ENCODE measurements at regions not wholly inside any gene's neighbourhood (a gene's known extent, or its start where the extent isn't known, plus 50 kb on each side); places are given as distances from the start of the nearest gene placed in this dataset.

GRCh38 chr11:90744169-90744568 is 521.3 kb upstream of the CHORDC1 start:
- Mint-ChIP-seq H3K27ac (no peak overlapping the region), H3K4me3 (no peak overlapping the region), H3K9me3 (peaks cover 32% of the 10 kb centered on the region), H3K36me3 (ENCODE audit: low read depth) (peaks cover 13% of the 10 kb centered on the region), H3K4me1 (peaks cover 11% of the 10 kb centered on the region), H3K27me3 (ENCODE audit: low read depth) (no peaks in the 10 kb centered on the region)
- TF ChIP-seq CTCF (IDR thresholded peaks at IDR 0.05; ENCODE audit: unreplicated experiment in 3 of 3), result no peak

DNA sequence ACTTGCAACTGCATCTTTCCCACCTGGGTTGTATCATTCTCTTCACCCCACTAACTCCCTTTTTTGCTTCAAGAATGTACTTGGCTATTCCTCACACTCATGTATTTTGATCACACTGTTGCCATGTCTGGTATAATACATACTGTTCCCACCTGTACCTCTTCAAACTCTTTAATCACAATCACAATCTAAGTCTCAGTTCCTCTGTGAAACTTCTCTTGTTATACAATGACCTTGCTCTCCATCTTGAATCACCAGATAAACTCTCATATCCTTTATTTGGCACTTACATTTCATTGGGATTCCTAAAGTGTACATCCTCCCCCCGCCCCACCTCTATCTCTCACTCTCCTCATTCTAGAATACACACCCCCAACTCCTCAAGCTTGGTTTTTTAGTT is 516.0 kb upstream of the CHORDC1 start:
- no peak overlapping the region for H3K4me3 Mint-ChIP-seq
- H3K27ac Mint-ChIP-seq, result peak overlapping the region; percentile 11 to 46 (median 43)
- peaks cover 37% of the 10 kb centered on the region for H3K4me1 Mint-ChIP-seq
- H3K36me3 Mint-ChIP-seq (ENCODE audit: low read depth), result peaks cover 1% of the 10 kb centered on the region
- peaks cover 4% of the 10 kb centered on the region for H3K9me3 Mint-ChIP-seq
- H3K27me3 Mint-ChIP-seq (ENCODE audit: low read depth), result no peaks in the 10 kb centered on the region
- no peak for TF ChIP-seq CTCF (IDR thresholded peaks at IDR 0.05; ENCODE audit: unreplicated experiment in 3 of 3)

GRCh38 chr11:90737444-90738050 is 514.7 kb upstream of the CHORDC1 start:
- Mint-ChIP-seq H3K9me3 (no peaks in the 10 kb centered on the region), H3K27ac (peak overlapping the region; percentile 16 to 46 (median 46)), H3K36me3 (ENCODE audit: low read depth) (no peaks in the 10 kb centered on the region), H3K4me1 (peaks cover 37% of the 10 kb centered on the region), H3K4me3 (no peak overlapping the region), H3K27me3 (ENCODE audit: low read depth) (no peaks in the 10 kb centered on the region)
- no peak for TF ChIP-seq CTCF (IDR thresholded peaks at IDR 0.05; ENCODE audit: unreplicated experiment in 3 of 3)

GRCh38 chr11:90732486-90732885 is 509.6 kb upstream of the CHORDC1 start:
- no peak overlapping the region for H3K4me3 Mint-ChIP-seq
- no peak overlapping the region for H3K27ac Mint-ChIP-seq
- no peaks in the 10 kb centered on the region for H3K27me3 Mint-ChIP-seq (ENCODE audit: low read depth)
- H3K36me3 Mint-ChIP-seq (ENCODE audit: low read depth), result no peaks in the 10 kb centered on the region
- H3K9me3 Mint-ChIP-seq, result peaks cover 18% of the 10 kb centered on the region
- no peak for TF ChIP-seq CTCF (IDR thresholded peaks at IDR 0.05; ENCODE audit: unreplicated experiment in 3 of 3)
- peaks cover 12% of the 10 kb centered on the region for H3K4me1 Mint-ChIP-seq

GRCh38 chr11:90723475-90723874 is 500.6 kb upstream of the CHORDC1 start:
- Mint-ChIP-seq H3K27ac (no peak overlapping the region), H3K27me3 (ENCODE audit: low read depth) (no peaks in the 10 kb centered on the region)

More at GRCh38 chr11:90723475-90723874, 500.6 kb upstream of the CHORDC1 start:
- no peaks in the 10 kb centered on the region for H3K4me1 Mint-ChIP-seq
- H3K36me3 Mint-ChIP-seq (ENCODE audit: low read depth), result no peaks in the 10 kb centered on the region
- TF ChIP-seq CTCF (IDR thresholded peaks at IDR 0.05; ENCODE audit: unreplicated experiment in 3 of 3), result no peak
- peaks cover 2% of the 10 kb centered on the region for H3K9me3 Mint-ChIP-seq
- no peak overlapping the region for H3K4me3 Mint-ChIP-seq

All from nephron (organoid).